ENCODE measurements at regions not wholly inside any gene's neighbourhood (a gene's known extent, or its start where the extent isn't known, plus 50 kb on each side); places are given as distances from the start of the nearest gene placed in this dataset.
"Not testable (repeated sequence)": the region's sequence is repeated elsewhere in the genome, so short reads cannot be mapped to it uniquely, and the experiment has no call there.

DNA sequence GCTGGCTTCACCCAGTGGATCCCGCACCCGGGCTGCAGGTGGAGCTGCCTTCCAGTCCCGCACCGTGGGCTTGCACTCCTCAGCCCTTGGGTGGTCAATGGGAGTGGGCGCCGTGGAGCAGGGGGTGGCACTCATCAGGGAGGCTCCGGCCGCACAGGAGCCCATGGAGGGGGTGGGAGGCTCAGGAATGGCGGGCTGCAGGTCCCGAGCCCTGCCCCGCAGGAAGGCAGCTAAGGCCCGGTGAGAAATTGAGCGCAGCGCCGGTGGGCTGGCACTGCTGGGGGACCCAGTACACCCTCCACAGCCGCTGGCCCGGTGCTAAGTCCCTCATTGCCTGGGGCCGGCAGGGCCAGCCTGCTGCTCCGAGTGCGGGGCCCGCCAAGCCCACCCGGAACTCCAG lies 209.9 kb downstream of the UTRN start:
- TF ChIP-seq, protein P1, sequence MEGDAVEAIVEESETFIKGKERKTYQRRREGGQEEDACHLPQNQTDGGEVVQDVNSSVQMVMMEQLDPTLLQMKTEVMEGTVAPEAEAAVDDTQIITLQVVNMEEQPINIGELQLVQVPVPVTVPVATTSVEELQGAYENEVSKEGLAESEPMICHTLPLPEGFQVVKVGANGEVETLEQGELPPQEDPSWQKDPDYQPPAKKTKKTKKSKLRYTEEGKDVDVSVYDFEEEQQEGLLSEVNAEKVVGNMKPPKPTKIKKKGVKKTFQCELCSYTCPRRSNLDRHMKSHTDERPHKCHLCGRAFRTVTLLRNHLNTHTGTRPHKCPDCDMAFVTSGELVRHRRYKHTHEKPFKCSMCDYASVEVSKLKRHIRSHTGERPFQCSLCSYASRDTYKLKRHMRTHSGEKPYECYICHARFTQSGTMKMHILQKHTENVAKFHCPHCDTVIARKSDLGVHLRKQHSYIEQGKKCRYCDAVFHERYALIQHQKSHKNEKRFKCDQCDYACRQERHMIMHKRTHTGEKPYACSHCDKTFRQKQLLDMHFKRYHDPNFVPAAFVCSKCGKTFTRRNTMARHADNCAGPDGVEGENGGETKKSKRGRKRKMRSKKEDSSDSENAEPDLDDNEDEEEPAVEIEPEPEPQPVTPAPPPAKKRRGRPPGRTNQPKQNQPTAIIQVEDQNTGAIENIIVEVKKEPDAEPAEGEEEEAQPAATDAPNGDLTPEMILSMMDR (IDR thresholded peaks at IDR 0.05; ENCODE audit: low read length): not testable (repeated sequence)
- TF ChIP-seq EZH2 (IDR thresholded peaks at IDR 0.05; ENCODE audit: borderline replicate concordance, low read length): not testable (repeated sequence)

Data from OCI-LY1 (cell line).